ENCODE measurements at regions not wholly inside any gene's neighbourhood (a gene's known extent, or its start where the extent isn't known, plus 50 kb on each side); places are given as distances from the start of the nearest gene placed in this dataset.

DNA sequence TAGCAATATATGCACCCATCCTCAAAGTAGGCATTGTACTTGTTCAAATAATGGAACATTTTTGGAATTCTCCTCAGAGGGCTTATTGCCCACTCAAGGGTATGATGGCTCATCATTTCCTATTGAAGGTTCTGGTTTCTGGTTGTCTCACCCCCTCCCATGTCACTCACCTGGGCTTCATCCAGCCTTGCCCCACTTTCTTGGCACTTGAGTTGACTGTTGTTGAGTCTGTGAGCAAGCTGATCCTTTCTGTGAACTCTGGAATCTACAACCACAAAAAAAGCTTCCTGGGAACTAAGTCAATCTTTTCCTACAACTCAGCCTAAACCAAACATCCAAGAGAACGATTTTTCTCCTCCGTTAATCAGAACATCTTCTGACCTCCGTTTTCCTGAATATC is 73.9 kb upstream of the ANKH start:
- Histone ChIP-seq H3K4me2 (ENCODE audit: low read length) (no peak overlapping the region), H3K9ac (ENCODE audit: low read length) (no peak overlapping the region), H4K20me1 (ENCODE audit: insufficient read depth, low read length) (no peaks in the 10 kb centered on the region), H3K36me3 (replicated peaks; ENCODE audit: low read depth, low read length) (no peaks in the 10 kb centered on the region), H3K9me3 (ENCODE audit: insufficient read depth, low read length) (no peaks in the 10 kb centered on the region), H3K27ac (ENCODE audit: low read length) (no peak overlapping the region), H3K4me1 (ENCODE audit: low read length) (no peaks in the 10 kb centered on the region), H3K4me3 (ENCODE audit: low read length) (no peak overlapping the region), H3K27me3 (ENCODE audit: low read depth, low read length) (peaks cover 10% of the 10 kb centered on the region; the same call in 1 of the 2 replicates), H3K79me2 (ENCODE audit: low read length) (no peaks in the 10 kb centered on the region), H2AFZ (ENCODE audit: low read depth, low read length) (no peak overlapping the region)
- TF ChIP-seq, protein P1, sequence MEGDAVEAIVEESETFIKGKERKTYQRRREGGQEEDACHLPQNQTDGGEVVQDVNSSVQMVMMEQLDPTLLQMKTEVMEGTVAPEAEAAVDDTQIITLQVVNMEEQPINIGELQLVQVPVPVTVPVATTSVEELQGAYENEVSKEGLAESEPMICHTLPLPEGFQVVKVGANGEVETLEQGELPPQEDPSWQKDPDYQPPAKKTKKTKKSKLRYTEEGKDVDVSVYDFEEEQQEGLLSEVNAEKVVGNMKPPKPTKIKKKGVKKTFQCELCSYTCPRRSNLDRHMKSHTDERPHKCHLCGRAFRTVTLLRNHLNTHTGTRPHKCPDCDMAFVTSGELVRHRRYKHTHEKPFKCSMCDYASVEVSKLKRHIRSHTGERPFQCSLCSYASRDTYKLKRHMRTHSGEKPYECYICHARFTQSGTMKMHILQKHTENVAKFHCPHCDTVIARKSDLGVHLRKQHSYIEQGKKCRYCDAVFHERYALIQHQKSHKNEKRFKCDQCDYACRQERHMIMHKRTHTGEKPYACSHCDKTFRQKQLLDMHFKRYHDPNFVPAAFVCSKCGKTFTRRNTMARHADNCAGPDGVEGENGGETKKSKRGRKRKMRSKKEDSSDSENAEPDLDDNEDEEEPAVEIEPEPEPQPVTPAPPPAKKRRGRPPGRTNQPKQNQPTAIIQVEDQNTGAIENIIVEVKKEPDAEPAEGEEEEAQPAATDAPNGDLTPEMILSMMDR (IDR thresholded peaks at IDR 0.05; ENCODE audit: low read depth, low read length): no peak
- no peak for TF ChIP-seq EZH2phosphoT487 (IDR thresholded peaks at IDR 0.05; ENCODE audit: low read depth)

DNA sequence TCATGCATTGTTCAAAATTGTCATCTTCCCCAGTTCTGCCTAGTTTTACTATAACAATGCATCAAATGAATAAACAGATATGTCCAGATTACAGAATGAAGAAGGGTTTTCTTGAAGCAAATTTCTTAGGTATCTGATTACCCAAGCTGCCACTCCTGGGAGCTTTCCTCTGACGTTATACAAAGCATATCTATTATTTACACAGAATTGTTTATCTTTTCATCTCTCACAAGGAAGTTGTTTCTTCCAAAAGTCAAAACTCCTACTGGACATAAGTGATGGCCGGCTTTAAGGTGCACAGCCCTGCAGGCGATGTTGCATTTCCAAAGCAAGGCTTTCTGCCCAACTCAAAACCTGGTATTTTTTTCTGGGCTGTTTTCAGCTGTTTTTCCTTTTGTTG is 73.4 kb upstream of the ANKH start:
- H4K20me1 ChIP-seq (ENCODE audit: insufficient read depth, low read length): no peaks in the 10 kb centered on the region
- H2AFZ ChIP-seq (ENCODE audit: low read depth, low read length): no peak overlapping the region
- H3K27ac ChIP-seq (ENCODE audit: low read length): no peak overlapping the region
- H3K27me3 ChIP-seq (ENCODE audit: low read depth, low read length): peaks cover 10% of the 10 kb centered on the region; the same call in 1 of the 2 replicates
- TF ChIP-seq EZH2phosphoT487 (IDR thresholded peaks at IDR 0.05; ENCODE audit: low read depth): no peak
- TF ChIP-seq, protein P1 (IDR thresholded peaks at IDR 0.05; ENCODE audit: low read depth, low read length): no peak
- H3K9ac ChIP-seq (ENCODE audit: low read length): no peak overlapping the region
- H3K4me3 ChIP-seq (ENCODE audit: low read length): no peak overlapping the region
- H3K4me2 ChIP-seq (ENCODE audit: low read length): no peak overlapping the region
- H3K4me1 ChIP-seq (ENCODE audit: low read length): no peaks in the 10 kb centered on the region
- no peaks in the 10 kb centered on the region for H3K9me3 ChIP-seq (ENCODE audit: insufficient read depth, low read length)
- H3K79me2 ChIP-seq (ENCODE audit: low read length): no peaks in the 10 kb centered on the region
- H3K36me3 ChIP-seq (replicated peaks; ENCODE audit: low read depth, low read length): no peaks in the 10 kb centered on the region

DNA sequence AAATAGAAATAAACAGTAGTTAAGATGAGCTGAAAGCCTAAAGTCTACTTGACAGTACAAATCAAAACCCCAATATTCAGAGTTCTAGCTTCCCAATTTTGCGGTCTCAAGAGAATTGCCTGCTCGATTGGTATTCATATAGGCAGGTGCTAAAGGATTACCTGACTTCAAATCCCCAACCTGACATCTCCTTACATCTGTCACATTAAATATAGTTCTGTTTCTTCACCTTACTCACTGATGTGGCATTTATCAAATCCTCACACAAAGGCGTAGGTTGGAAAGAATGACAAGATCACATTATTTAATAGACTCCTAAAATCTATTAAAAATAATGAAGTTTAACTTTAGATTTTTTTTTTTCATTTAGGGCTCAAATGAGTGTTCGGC is 72.8 kb upstream of the ANKH start:
- TF ChIP-seq EZH2phosphoT487 (IDR thresholded peaks at IDR 0.05; ENCODE audit: low read depth): no peak
- TF ChIP-seq, protein P1 (IDR thresholded peaks at IDR 0.05; ENCODE audit: low read depth, low read length): no peak
- H3K79me2 ChIP-seq (ENCODE audit: low read length): no peaks in the 10 kb centered on the region
- peaks cover 10% of the 10 kb centered on the region; the same call in 1 of the 2 replicates for H3K27me3 ChIP-seq (ENCODE audit: low read depth, low read length)
- H3K4me2 ChIP-seq (ENCODE audit: low read length): no peak overlapping the region
- H3K36me3 ChIP-seq (replicated peaks; ENCODE audit: low read depth, low read length): no peaks in the 10 kb centered on the region
- no peak overlapping the region for H3K9ac ChIP-seq (ENCODE audit: low read length)
- H3K4me3 ChIP-seq (ENCODE audit: low read length): no peak overlapping the region
- no peaks in the 10 kb centered on the region for H3K9me3 ChIP-seq (ENCODE audit: insufficient read depth, low read length)
- no peak overlapping the region for H3K27ac ChIP-seq (ENCODE audit: low read length)
- no peaks in the 10 kb centered on the region for H4K20me1 ChIP-seq (ENCODE audit: insufficient read depth, low read length)
- no peak overlapping the region for H2AFZ ChIP-seq (ENCODE audit: low read depth, low read length)
- H3K4me1 ChIP-seq (ENCODE audit: low read length): no peaks in the 10 kb centered on the region

- H3K79me2 ChIP-seq (ENCODE audit: low read length): no peaks in the 10 kb centered on the region
- no peak overlapping the region for H2AFZ ChIP-seq (ENCODE audit: low read depth, low read length)
- H3K4me3 ChIP-seq (ENCODE audit: low read length): no peak overlapping the region
- no peaks in the 10 kb centered on the region for H3K9me3 ChIP-seq (ENCODE audit: insufficient read depth, low read length)
- H4K20me1 ChIP-seq (ENCODE audit: insufficient read depth, low read length): no peaks in the 10 kb centered on the region
- H3K4me1 ChIP-seq (ENCODE audit: low read length): no peaks in the 10 kb centered on the region
- H3K4me2 ChIP-seq (ENCODE audit: low read length): no peak overlapping the region
- H3K9ac ChIP-seq (ENCODE audit: low read length): no peak overlapping the region
- H3K27me3 ChIP-seq (ENCODE audit: low read depth, low read length): peaks cover 10% of the 10 kb centered on the region; the same call in 1 of the 2 replicates
- no peaks in the 10 kb centered on the region for H3K36me3 ChIP-seq (replicated peaks; ENCODE audit: low read depth, low read length)
- TF ChIP-seq EZH2phosphoT487 (IDR thresholded peaks at IDR 0.05; ENCODE audit: low read depth): no peak
- no peak overlapping the region for H3K27ac ChIP-seq (ENCODE audit: low read length)
Measured at GRCh38 chr5:14942212-14942611, 70.6 kb upstream of the ANKH start.

GRCh38 chr5:14937254-14937653 is 65.7 kb upstream of the ANKH start:
- Histone ChIP-seq H2AFZ (ENCODE audit: low read depth, low read length) (no peak overlapping the region), H4K20me1 (ENCODE audit: insufficient read depth, low read length) (no peaks in the 10 kb centered on the region), H3K9me3 (ENCODE audit: insufficient read depth, low read length) (no peaks in the 10 kb centered on the region), H3K27ac (ENCODE audit: low read length) (no peak overlapping the region), H3K79me2 (ENCODE audit: low read length) (no peaks in the 10 kb centered on the region), H3K4me2 (ENCODE audit: low read length) (no peak overlapping the region), H3K27me3 (ENCODE audit: low read depth, low read length) (peaks cover 6% of the 10 kb centered on the region; the same call in 1 of the 2 replicates), H3K4me1 (ENCODE audit: low read length) (no peaks in the 10 kb centered on the region), H3K36me3 (replicated peaks; ENCODE audit: low read depth, low read length) (no peaks in the 10 kb centered on the region), H3K4me3 (ENCODE audit: low read length) (no peak overlapping the region), H3K9ac (ENCODE audit: low read length) (no peak overlapping the region)
- TF ChIP-seq, protein P1 (IDR thresholded peaks at IDR 0.05; ENCODE audit: low read depth, low read length): no peak
- no peak for TF ChIP-seq EZH2phosphoT487 (IDR thresholded peaks at IDR 0.05; ENCODE audit: low read depth)

Measured in OCI-LY3 (cell line).